Vagina (tissue), 2 donors: ENCODE measurements at regions not wholly inside any gene's neighbourhood (a gene's known extent, or its start where the extent isn't known, plus 50 kb on each side); places are given as distances from the start of the nearest gene placed in this dataset.

Source experiments
- DNase-seq, 2 donors: peaks; one replicate each; pipeline ENCODE4 v3.0.0-alpha.2; 2017; ENCODE audit errors: extremely low spot score in 2 of 2
- H3K27ac ChIP-seq: fragments of 200-600 bp; sonication (generic); one replicate; pipeline ENCODE4 v1.5.1; 2019
- H3K27me3 ChIP-seq: fragments of 200-600 bp; sonication (generic); one replicate; pipeline ENCODE4 v1.5.1; 2019
- H3K36me3 ChIP-seq, 2 donors: fragments of 200-600 bp; sonication (generic); one replicate each; pipeline ENCODE4 v1.5.1; 2017 to 2019
- H3K4me1 ChIP-seq: fragments of 200-600 bp; sonication (generic); one replicate; pipeline ENCODE4 v1.5.1; 2019
- H3K4me3 ChIP-seq, 2 donors: fragments of 200-600 bp; sonication (generic); 1 replicate in 1 of 2; 2 replicates in 1 of 2; pipeline ENCODE4 v1.5.1; 2016 to 2019
- H3K9me3 ChIP-seq: fragments of 200-600 bp; sonication (generic); one replicate; pipeline ENCODE4 v1.5.1; 2019
- CTCF ChIP-seq, 3 experiments: fragments of 450-650 bp in 2 of 3; fragments of 200-600 bp in 1 of 3; sonication (generic) in 1 of 3; IDR thresholded peaks; one replicate each; pipeline ENCODE4 v1.5.1; 2017 to 2019; ENCODE audit warnings: antibody characterized with exemption in 3 of 3, mild to moderate bottlenecking in 2 of 3, moderate library complexity in 2 of 3
- POLR2A ChIP-seq, 2 donors: fragments of 450-650 bp; IDR thresholded peaks; one replicate each; pipeline ENCODE4 v1.6.1; 2017; ENCODE audit warnings: antibody characterized with exemption in 2 of 2, mild to moderate bottlenecking in 2 of 2, moderate library complexity in 2 of 2
- POLR2AphosphoS5 ChIP-seq, 2 donors: sonication (generic); formaldehyde crosslinking; IDR thresholded peaks; one replicate each; pipeline ENCODE4 v1.9.0; 2017; ENCODE audit warnings: antibody characterized with exemption in 2 of 2, mild to moderate bottlenecking in 2 of 2, low read depth in 1 of 2; ENCODE audit not compliant: insufficient read depth in 1 of 2
- intact Hi-C: fragments of 100-400 bp; cut with DNase I; formaldehyde crosslinking; loops from one replicate; pipeline ENCODE4 v1.15.1; 2023

GRCh38 chr16:9308850-9309249 lies 217.4 kb downstream of the HAPSTR1 start:
- no peaks in the 10 kb centered on the region for H3K27me3 ChIP-seq
- no peaks in the 10 kb centered on the region for H3K36me3 ChIP-seq
- DNase-seq: no peak
- H3K4me1 ChIP-seq: no peaks in the 10 kb centered on the region
- no peaks in the 10 kb centered on the region for H3K9me3 ChIP-seq
- intact Hi-C loops: no loop called here
- TF ChIP-seq POLR2A (IDR thresholded peaks at IDR 0.05) (no peak), CTCF (IDR thresholded peaks at IDR 0.05) (no peak), POLR2AphosphoS5 (IDR thresholded peaks at IDR 0.05; ENCODE audit: insufficient read depth in 1 of 2, low read depth in 1 of 2) (no peak)
- no peak overlapping the region for H3K4me3 ChIP-seq
- no peak overlapping the region for H3K27ac ChIP-seq

DNA sequence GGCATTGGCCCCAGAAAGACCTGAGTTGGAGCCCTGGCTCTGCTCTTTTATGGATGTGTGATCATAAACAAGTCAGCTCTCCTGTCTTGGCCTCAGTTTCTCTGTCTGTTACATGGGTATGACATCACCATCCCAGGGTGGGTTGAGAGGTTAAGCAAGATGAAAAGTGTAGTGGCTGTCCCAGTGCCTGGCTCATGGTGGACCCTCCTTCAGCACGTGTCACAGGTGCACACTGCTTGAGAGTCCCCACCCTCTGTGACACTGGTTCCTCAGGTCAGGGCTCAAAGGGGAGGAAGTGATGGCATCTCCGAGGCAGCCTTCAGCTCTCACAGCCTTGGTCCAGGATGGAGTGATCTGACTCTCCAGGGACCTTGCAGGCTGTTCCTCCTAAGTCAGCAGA lies 218.4 kb downstream of the HAPSTR1 start:
- Histone ChIP-seq H3K4me3 (no peak overlapping the region), H3K36me3 (no peaks in the 10 kb centered on the region), H3K27me3 (no peaks in the 10 kb centered on the region), H3K9me3 (no peaks in the 10 kb centered on the region), H3K4me1 (no peaks in the 10 kb centered on the region), H3K27ac (no peak overlapping the region)
- no peak for TF ChIP-seq CTCF (IDR thresholded peaks at IDR 0.05)
- no peak for TF ChIP-seq POLR2AphosphoS5 (IDR thresholded peaks at IDR 0.05; ENCODE audit: insufficient read depth in 1 of 2, low read depth in 1 of 2)
- TF ChIP-seq POLR2A (IDR thresholded peaks at IDR 0.05): no peak
- intact Hi-C loops: no loop called here
- no peak for DNase-seq

DNA sequence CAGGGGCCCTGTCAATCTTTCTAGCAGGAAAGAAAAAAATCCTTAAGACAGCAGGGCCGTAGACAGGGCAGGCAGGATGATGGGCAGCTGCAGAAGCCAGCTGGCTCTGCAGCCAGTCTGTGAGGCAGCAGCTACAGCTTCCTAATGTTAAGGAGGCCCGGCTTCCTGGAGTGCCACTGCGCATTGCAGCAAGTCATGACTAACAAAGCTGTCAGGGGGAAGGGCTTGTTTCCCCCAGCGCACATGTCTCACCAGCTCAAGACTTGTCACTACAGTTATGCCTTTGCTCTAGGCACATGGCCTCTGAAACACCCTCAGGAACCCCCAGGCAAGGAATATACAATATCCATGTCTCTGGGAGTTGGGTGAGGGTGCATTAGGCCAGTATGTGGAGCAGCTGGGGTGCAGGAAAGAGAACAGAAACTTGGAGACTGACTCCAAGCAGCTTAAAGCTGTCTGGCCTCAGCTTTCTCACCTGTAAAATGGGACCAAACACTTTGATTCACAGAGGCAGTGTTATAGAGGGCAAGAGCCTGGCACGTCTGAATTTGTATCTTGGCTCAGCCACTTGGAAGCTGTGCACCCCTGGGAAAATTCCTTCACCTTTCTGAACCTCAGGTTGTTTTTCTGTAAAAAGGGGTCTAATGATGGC lies 220.0 kb downstream of the HAPSTR1 start:
- no peak overlapping the region for H3K27ac ChIP-seq
- TF ChIP-seq CTCF (IDR thresholded peaks at IDR 0.05): no peak
- no peak for TF ChIP-seq POLR2A (IDR thresholded peaks at IDR 0.05)
- no peak for TF ChIP-seq POLR2AphosphoS5 (IDR thresholded peaks at IDR 0.05; ENCODE audit: insufficient read depth in 1 of 2, low read depth in 1 of 2)
- no peaks in the 10 kb centered on the region for H3K36me3 ChIP-seq
- H3K4me3 ChIP-seq: no peak overlapping the region
- no peaks in the 10 kb centered on the region for H3K9me3 ChIP-seq
- no peaks in the 10 kb centered on the region for H3K4me1 ChIP-seq
- no peaks in the 10 kb centered on the region for H3K27me3 ChIP-seq
- DNase-seq: no peak
- intact Hi-C loops: no loop called here

GRCh38 chr16:9316008-9316407 lies 224.6 kb downstream of the HAPSTR1 start:
- no peak overlapping the region for H3K4me3 ChIP-seq
- no peaks in the 10 kb centered on the region for H3K9me3 ChIP-seq
- no peaks in the 10 kb centered on the region for H3K36me3 ChIP-seq
- TF ChIP-seq POLR2AphosphoS5 (IDR thresholded peaks at IDR 0.05; ENCODE audit: insufficient read depth in 1 of 2, low read depth in 1 of 2) (no peak), POLR2A (IDR thresholded peaks at IDR 0.05) (no peak), CTCF (IDR thresholded peaks at IDR 0.05) (no peak)
- no peaks in the 10 kb centered on the region for H3K4me1 ChIP-seq
- H3K27ac ChIP-seq: no peak overlapping the region
- no peak for DNase-seq
- no peaks in the 10 kb centered on the region for H3K27me3 ChIP-seq
- intact Hi-C loops: no loop called here

DNA sequence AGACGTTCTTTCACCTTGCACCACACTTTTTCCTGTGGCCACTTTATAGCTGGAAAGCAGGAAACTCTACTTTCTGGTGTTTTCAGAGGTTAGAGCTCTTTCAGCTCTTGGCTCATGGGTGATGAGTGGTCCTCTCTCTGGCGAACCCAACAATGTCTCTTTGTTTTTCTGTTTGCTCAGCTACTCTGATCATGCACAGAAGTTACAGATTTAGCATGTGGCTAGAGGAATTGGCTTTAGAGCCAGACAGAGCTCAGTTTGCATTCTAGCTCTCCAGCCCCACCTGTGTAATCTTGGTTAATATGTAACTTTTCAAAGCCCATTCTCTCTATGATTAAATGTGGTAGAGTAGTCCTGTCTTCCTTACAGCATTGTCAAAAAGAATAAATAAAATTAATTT lies 225.2 kb downstream of the HAPSTR1 start:
- H3K36me3 ChIP-seq: no peaks in the 10 kb centered on the region
- no peak overlapping the region for H3K27ac ChIP-seq
- no peak for DNase-seq
- no peak overlapping the region for H3K4me3 ChIP-seq
- intact Hi-C loops: no loop called here
- H3K27me3 ChIP-seq: no peaks in the 10 kb centered on the region
- TF ChIP-seq CTCF (IDR thresholded peaks at IDR 0.05): no peak
- no peak for TF ChIP-seq POLR2A (IDR thresholded peaks at IDR 0.05)
- no peak for TF ChIP-seq POLR2AphosphoS5 (IDR thresholded peaks at IDR 0.05; ENCODE audit: insufficient read depth in 1 of 2, low read depth in 1 of 2)
- H3K4me1 ChIP-seq: no peaks in the 10 kb centered on the region
- H3K9me3 ChIP-seq: no peaks in the 10 kb centered on the region
